HG02588 (cell line): ENCODE measurements at regions not wholly inside any gene's neighbourhood (a gene's known extent, or its start where the extent isn't known, plus 50 kb on each side); places are given as distances from the start of the nearest gene placed in this dataset.
"Not testable (repeated sequence)": the region's sequence is repeated elsewhere in the genome, so short reads cannot be mapped to it uniquely, and the experiment has no call there.

Experiments used
- ATAC-seq: cut with Tn5 transposase; IDR thresholded peaks from one replicate; pipeline ENCODE4 v1.9.1; 2021; ENCODE audit warnings: mild to moderate bottlenecking, moderate library complexity; ENCODE audit not compliant: unreplicated experiment

- no peak for ATAC-seq
Measured at GRCh38 chr18:30245766-30246455, 796.6 kb downstream of the DSC3 start.

- ATAC-seq: no peak
Measured at GRCh38 chr18:30234755-30235154, 807.8 kb downstream of the DSC3 start.

- no peak for ATAC-seq
Measured at GRCh38 chr18:30211112-30211511, 831.4 kb downstream of the DSC3 start.

- ATAC-seq: no peak
Measured at GRCh38 chr18:30208546-30208945, 834.0 kb downstream of the DSC3 start.

- no peak for ATAC-seq
Measured at GRCh38 chr18:30192216-30192615, 850.3 kb downstream of the DSC3 start.

- ATAC-seq: no peak
Measured at GRCh38 chr18:30186245-30186644, 856.3 kb downstream of the DSC3 start.

GRCh38 chr18:30177056-30177455, 865.5 kb downstream of the DSC3 start:
- no peak for ATAC-seq

GRCh38 chr18:30175621-30176225, 866.8 kb downstream of the DSC3 start:
- ATAC-seq: no peak

- no peak for ATAC-seq
Measured at GRCh38 chr18:30175061-30175574, 867.4 kb downstream of the DSC3 start.

- no peak for ATAC-seq
Measured at GRCh38 chr18:30163573-30163972, 879.0 kb downstream of the DSC3 start.

- ATAC-seq: no peak
Measured at GRCh38 chr18:30160124-30160523, 882.4 kb downstream of the DSC3 start.

- ATAC-seq: no peak
Measured at GRCh38 chr18:30150586-30151250, 891.8 kb downstream of the DSC3 start.

- ATAC-seq: no peak
Measured at GRCh38 chr18:30149585-30149984, 893.0 kb downstream of the DSC3 start.

GRCh38 chr18:30142870-30143269, 899.7 kb downstream of the DSC3 start:
- ATAC-seq: no peak

- no peak for ATAC-seq
Measured at GRCh38 chr18:30142248-30142647, 900.3 kb downstream of the DSC3 start.

- ATAC-seq: not testable (repeated sequence)
Measured at GRCh38 chr18:30141506-30141905, 901.0 kb downstream of the DSC3 start.

GRCh38 chr18:30139631-30140287, 902.8 kb downstream of the DSC3 start:
- ATAC-seq: no peak

- no peak for ATAC-seq
Measured at GRCh38 chr18:30135938-30136337, 906.6 kb downstream of the DSC3 start.

- no peak for ATAC-seq
Measured at GRCh38 chr18:30134020-30134419, 908.5 kb downstream of the DSC3 start.

GRCh38 chr18:30132959-30133358, 909.6 kb downstream of the DSC3 start:
- no peak for ATAC-seq

- ATAC-seq: no peak
Measured at GRCh38 chr18:30121397-30121796, 921.1 kb downstream of the DSC3 start.
